HAP-1 (cell line): ENCODE measurements at regions not wholly inside any gene's neighbourhood (a gene's known extent, or its start where the extent isn't known, plus 50 kb on each side); places are given as distances from the start of the nearest gene placed in this dataset.
"Not testable (repeated sequence)": the region's sequence is repeated elsewhere in the genome, so short reads cannot be mapped to it uniquely, and the experiment has no call there.

Source experiments
- DNase-seq, 2 experiments: peaks; one replicate each; pipeline ENCODE4 v3.0.0-alpha.2; 2016 to 2020; ENCODE audit warnings: low spot score in 2 of 2
- H3K27me3 ChIP-seq: fragments of 250-450 bp; sonication (Bioruptor Pico); 2 replicates; pipeline ENCODE4 v1.5.1; 2020; ENCODE audit warnings: low read depth, mild to moderate bottlenecking, moderate library complexity
- H3K36me3 ChIP-seq: fragments of 250-450 bp; sonication (Bioruptor Pico); replicated peaks from 2 replicates; pipeline ENCODE4 v1.5.1; 2020; ENCODE audit warnings: mild to moderate bottlenecking
- H3K4me1 ChIP-seq: fragments of 250-450 bp; sonication (Bioruptor Pico); 2 replicates; pipeline ENCODE4 v1.5.1; 2020; ENCODE audit warnings: mild to moderate bottlenecking
- H3K4me3 ChIP-seq: fragments of 250-450 bp; sonication (Bioruptor Pico); 2 replicates; pipeline ENCODE4 v1.5.1; 2020; ENCODE audit warnings: mild to moderate bottlenecking, moderate library complexity
- H3K9me3 ChIP-seq: fragments of 250-450 bp; sonication (Bioruptor Pico); 2 replicates; pipeline ENCODE4 v1.5.1; 2020; ENCODE audit warnings: mild to moderate bottlenecking, moderate library complexity
- in situ Hi-C: fragments of 300-500 bp; cut with MboI; formaldehyde crosslinking; loops from 3 replicates; pipeline ENCODE4 v1.14.3; 2020; ENCODE audit warnings: low sequenced_read_pairs, inconsistent platforms, mixed read lengths

GRCh38 chr7:4513450-4513849 lies 168.6 kb upstream of the FOXK1 start:
- no peak for DNase-seq
- H3K36me3 ChIP-seq, result no peaks in the 10 kb centered on the region
- no peaks in the 10 kb centered on the region for H3K9me3 ChIP-seq
- no peak overlapping the region for H3K4me3 ChIP-seq
- in situ Hi-C loops, result no loop called here
- no peaks in the 10 kb centered on the region for H3K4me1 ChIP-seq
- H3K27me3 ChIP-seq, result no peaks in the 10 kb centered on the region

- in situ Hi-C loops, result no loop called here
- Histone ChIP-seq H3K9me3 (no peaks in the 10 kb centered on the region), H3K4me1 (no peaks in the 10 kb centered on the region), H3K27me3 (no peaks in the 10 kb centered on the region), H3K36me3 (no peaks in the 10 kb centered on the region), H3K4me3 (no peak overlapping the region)
- DNase-seq, result no peak
Observed at GRCh38 chr7:4519819-4520520, 162.1 kb upstream of the FOXK1 start.

- in situ Hi-C loops, result no loop called here
- no peak for DNase-seq
Observed at GRCh38 chr7:4523219-4523618, 158.9 kb upstream of the FOXK1 start.

DNA sequence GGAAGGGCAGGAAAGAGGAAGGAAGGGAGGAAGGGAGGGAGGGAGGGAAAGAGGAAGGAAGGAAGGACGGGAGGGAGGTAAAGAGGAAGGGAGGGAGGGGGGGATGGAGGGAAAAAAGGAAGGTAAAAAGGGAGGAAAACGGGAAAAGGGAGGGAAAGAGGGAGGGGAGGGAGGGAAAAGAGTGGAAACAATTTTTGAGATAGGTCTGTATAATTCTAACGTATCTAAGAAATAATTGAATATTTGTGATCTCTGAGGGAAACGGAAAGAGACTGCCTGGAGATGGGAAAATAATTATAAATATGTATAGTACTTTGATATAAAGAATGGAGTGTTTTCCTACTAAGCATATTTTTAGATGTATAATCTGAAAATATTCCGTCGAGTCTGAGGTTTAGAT lies 158.2 kb upstream of the FOXK1 start:
- Histone ChIP-seq H3K4me1 (no peaks in the 10 kb centered on the region), H3K4me3 (no peak overlapping the region), H3K36me3 (no peaks in the 10 kb centered on the region), H3K27me3 (no peaks in the 10 kb centered on the region), H3K9me3 (no peaks in the 10 kb centered on the region)
- in situ Hi-C loops, result no loop called here
- no peak for DNase-seq

More at GRCh38 chr7:4523219-4523618, 158.9 kb upstream of the FOXK1 start:
- Histone ChIP-seq H3K36me3 (no peaks in the 10 kb centered on the region), H3K4me3 (no peak overlapping the region), H3K9me3 (no peaks in the 10 kb centered on the region), H3K27me3 (no peaks in the 10 kb centered on the region), H3K4me1 (no peaks in the 10 kb centered on the region)

GRCh38 chr7:4525884-4526283 lies 156.2 kb upstream of the FOXK1 start:
- H3K9me3 ChIP-seq, result no peaks in the 10 kb centered on the region
- in situ Hi-C loops, result no loop called here

GRCh38 chr7:4527988-4528636 lies 154.0 kb upstream of the FOXK1 start:
- Histone ChIP-seq H3K9me3 (no peaks in the 10 kb centered on the region), H3K4me1 (no peaks in the 10 kb centered on the region; the same call in 1 of the 2 replicates), H3K36me3 (no peaks in the 10 kb centered on the region), H3K27me3 (no peaks in the 10 kb centered on the region), H3K4me3 (no peak overlapping the region)
- in situ Hi-C loops, result no loop called here
- DNase-seq, result no peak

More at GRCh38 chr7:4525884-4526283, 156.2 kb upstream of the FOXK1 start:
- H3K36me3 ChIP-seq, result no peaks in the 10 kb centered on the region
- no peak for DNase-seq
- H3K27me3 ChIP-seq, result no peaks in the 10 kb centered on the region
- H3K4me1 ChIP-seq, result no peaks in the 10 kb centered on the region
- no peak overlapping the region for H3K4me3 ChIP-seq

DNA sequence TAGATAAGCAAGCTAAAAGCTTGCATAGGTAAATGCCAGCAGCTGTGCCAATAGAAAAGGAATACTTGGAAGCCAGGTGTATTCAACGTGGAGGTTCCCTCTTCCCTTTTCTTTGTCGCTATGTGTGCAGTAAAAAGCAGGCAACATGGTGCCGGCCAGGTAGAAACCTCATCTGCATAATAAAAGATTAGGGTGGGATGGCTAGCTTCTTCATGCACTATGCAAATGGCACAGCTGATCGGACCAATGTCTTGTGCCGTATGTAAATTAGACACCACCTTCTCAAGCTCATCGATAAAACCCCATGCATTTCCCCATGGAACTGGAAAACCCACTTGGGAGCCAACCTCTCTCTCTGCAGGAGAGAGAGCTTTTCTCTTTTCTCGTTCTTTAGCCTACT lies 150.9 kb upstream of the FOXK1 start:
- no peak overlapping the region for H3K4me3 ChIP-seq
- in situ Hi-C loops, result no loop called here
- no peak for DNase-seq

GRCh38 chr7:4533339-4533738 lies 148.8 kb upstream of the FOXK1 start:
- H3K4me1 ChIP-seq, H3K36me3 ChIP-seq, DNase-seq, H3K4me3 ChIP-seq, H3K9me3 ChIP-seq, in situ Hi-C loops, H3K27me3 ChIP-seq: not testable (repeated sequence)

More for the DNA sequence above, 150.9 kb upstream of the FOXK1 start:
- Histone ChIP-seq H3K4me1 (no peaks in the 10 kb centered on the region; the same call in 1 of the 2 replicates), H3K36me3 (no peaks in the 10 kb centered on the region), H3K27me3 (no peaks in the 10 kb centered on the region), H3K9me3 (no peaks in the 10 kb centered on the region)

DNA sequence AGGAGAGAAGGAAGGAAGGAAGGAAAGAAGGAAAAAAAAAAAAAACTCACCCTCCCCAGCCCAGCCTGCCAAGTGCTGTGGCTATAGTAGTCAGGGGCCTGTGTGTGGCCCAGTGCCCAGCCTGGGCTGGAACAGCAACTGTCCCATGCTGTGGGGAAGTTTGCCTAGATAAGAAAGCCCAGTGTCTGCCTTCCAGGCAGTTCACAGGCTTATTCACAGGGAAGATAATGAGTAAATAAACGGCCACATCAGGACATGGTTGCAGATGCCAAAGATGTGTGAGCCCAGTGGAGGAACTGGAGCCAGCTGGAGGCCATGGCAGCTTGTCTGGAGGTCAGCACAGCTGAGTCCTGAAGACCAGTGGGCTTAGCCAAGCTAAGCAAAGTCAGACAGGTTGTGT lies 132.4 kb upstream of the FOXK1 start:
- in situ Hi-C loops, result no loop called here
- no peaks in the 10 kb centered on the region for H3K27me3 ChIP-seq
- H3K4me3 ChIP-seq, result no peak overlapping the region
- no peaks in the 10 kb centered on the region for H3K36me3 ChIP-seq
- H3K9me3 ChIP-seq, result no peaks in the 10 kb centered on the region; the same call in none of the 2 replicates
- no peaks in the 10 kb centered on the region for H3K4me1 ChIP-seq
- no peak for DNase-seq

DNA sequence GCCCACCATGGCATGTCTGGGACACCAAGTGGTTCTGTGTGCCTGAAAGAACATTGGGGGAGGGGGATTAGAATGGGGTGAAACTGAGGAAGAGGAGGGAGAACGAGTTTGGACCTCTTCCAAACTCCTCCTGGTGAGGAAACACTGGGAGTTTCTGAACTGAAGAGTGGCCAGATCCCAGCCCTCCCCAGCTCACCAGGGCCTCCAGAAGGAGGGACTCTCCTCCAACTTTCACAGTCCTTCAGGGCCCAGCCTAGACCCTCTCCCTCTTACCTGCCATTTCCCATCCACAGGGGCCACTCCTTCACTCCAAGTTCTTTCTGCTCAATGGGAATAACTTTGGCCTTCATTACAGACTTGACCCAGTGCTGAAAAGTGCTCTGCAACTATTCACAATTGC lies 132.0 kb upstream of the FOXK1 start:
- no peaks in the 10 kb centered on the region; the same call in none of the 2 replicates for H3K9me3 ChIP-seq
- no peaks in the 10 kb centered on the region for H3K27me3 ChIP-seq
- no peak for DNase-seq
- H3K4me3 ChIP-seq, result no peak overlapping the region
- in situ Hi-C loops, result no loop called here
- H3K4me1 ChIP-seq, result no peaks in the 10 kb centered on the region
- H3K36me3 ChIP-seq, result no peaks in the 10 kb centered on the region

DNA sequence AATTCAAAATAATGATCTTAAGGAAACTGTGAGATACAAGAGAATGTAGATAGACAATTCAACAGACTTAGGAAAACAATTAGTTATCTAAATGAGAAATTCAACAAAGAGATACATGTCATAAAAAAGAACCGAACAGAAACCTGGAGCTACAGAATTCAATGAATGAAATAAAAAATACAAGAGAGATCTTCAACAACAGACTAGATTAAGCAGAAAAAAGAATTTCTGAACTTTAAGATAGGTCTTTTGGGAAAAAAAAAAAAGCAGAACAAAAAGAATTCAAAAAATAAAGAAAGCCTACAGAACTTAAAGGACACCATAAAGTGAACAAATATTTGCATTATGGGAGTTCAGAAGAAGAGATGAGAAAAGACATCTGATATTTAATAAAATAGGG lies 129.1 kb upstream of the FOXK1 start:
- in situ Hi-C loops, result no loop called here
- DNase-seq, result no peak

DNA sequence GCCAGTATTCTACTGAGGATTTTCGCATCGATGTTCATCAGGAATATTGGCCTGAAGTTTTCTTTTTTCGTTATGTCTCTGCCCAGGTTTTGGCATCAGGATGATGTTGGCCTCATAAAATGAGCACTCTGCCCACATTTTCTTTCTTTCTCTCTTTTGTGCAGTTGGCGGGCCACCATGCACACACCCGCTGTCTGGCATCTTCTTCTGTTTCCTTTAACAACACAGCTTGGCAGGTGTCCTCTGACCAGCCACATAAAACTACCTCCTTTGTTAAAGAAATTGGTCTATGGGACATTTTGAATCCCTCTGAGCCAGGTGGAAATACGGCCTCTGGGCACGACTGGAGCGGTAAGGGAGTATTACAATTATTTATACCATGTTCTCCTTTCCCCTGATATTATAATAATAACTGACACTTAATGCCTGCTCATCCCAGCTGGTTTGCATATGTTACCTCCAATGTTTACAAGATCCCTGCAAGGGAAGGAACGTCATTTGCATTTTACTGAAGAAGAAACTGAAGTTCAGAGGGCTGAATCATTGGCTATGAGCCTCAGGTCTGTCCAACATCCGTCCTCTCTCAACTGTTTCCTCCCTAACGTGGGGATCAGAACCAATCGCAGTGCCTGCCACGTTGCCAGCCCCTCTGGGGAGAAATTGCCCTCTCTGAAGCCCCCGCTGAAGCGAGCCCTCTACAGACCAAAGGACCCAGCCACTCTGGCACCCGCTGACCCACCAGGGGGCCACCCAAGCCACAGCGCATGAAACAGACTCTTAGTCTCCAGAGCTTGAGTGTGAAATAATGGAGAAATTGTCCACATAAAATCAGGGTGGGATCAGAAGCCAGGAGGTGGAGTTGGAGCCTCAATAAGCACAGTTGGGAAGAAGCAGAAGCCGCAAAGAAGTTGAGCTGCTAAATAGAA lies 125.0 kb upstream of the FOXK1 start:
- DNase-seq, result no peak
- Histone ChIP-seq H3K4me3 (no peak overlapping the region), H3K4me1 (no peaks in the 10 kb centered on the region), H3K27me3 (no peaks in the 10 kb centered on the region), H3K36me3 (no peaks in the 10 kb centered on the region), H3K9me3 (no peaks in the 10 kb centered on the region; the same call in none of the 2 replicates)
- in situ Hi-C loops, result no loop called here

More for the DNA sequence above, 129.1 kb upstream of the FOXK1 start:
- no peaks in the 10 kb centered on the region for H3K36me3 ChIP-seq
- H3K4me1 ChIP-seq, result no peaks in the 10 kb centered on the region
- no peak overlapping the region for H3K4me3 ChIP-seq
- H3K9me3 ChIP-seq, result no peaks in the 10 kb centered on the region; the same call in none of the 2 replicates
- H3K27me3 ChIP-seq, result no peaks in the 10 kb centered on the region

DNA sequence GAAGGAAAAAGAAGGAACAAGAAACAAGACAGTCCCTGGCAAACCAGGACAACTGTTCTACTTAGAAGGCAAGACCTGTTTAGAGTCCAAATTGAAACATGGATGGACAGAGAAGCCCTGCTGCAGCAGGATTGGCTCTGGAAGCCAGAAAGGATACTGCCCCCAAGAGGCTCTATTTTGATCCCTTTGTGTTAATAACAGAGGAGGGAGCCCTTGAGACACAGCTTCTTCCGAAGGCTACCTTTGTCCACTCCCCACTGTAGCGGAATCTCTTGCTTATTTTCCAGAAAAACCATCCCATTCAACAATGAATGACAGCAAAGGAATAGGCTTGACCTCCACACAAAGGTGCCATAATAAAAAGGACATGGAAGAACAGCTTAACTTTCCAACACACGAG lies 120.3 kb upstream of the FOXK1 start:
- no peaks in the 10 kb centered on the region for H3K9me3 ChIP-seq
- H3K27me3 ChIP-seq, result no peaks in the 10 kb centered on the region
- peak in 1 of 2 experiments; percentile 16 for DNase-seq
- no peaks in the 10 kb centered on the region for H3K36me3 ChIP-seq
- in situ Hi-C loops, result no loop called here
- H3K4me3 ChIP-seq, result no peak overlapping the region
- no peaks in the 10 kb centered on the region for H3K4me1 ChIP-seq

DNA sequence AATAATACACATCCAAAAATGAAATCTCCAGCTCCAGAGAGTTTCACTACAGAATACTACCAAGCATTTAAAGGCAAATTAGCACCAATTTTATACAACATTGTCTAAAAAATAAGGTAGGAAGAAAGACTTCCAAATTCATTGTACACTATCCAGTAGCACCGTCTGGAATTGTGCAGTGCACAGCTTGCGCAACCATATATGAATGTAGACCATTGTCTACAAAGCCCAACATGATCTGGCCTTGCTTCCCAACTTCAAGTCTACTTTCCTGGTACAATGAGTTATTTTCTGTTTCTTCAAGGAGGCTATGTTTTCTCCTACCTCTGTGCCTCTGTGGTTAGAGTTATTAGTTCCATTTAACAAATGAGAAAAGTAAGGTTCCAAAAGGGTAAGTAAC lies 115.4 kb upstream of the FOXK1 start:
- DNase-seq, result no peak
- in situ Hi-C loops, result no loop called here
- Histone ChIP-seq H3K4me1 (no peaks in the 10 kb centered on the region), H3K27me3 (no peaks in the 10 kb centered on the region), H3K36me3 (no peaks in the 10 kb centered on the region), H3K4me3 (no peak overlapping the region), H3K9me3 (no peaks in the 10 kb centered on the region)
